ENCODE measurements at regions not wholly inside any gene's neighbourhood (a gene's known extent, or its start where the extent isn't known, plus 50 kb on each side); places are given as distances from the start of the nearest gene placed in this dataset.

- no peak for DNase-seq (ENCODE audit: low read depth, low spot score)
Observed at GRCh38 chr1:213724640-213725536, 262.9 kb upstream of the PROX1 start.

- no peak for DNase-seq (ENCODE audit: low read depth, low spot score)
Observed at GRCh38 chr1:213727853-213728592, 259.8 kb upstream of the PROX1 start.

- no peak for DNase-seq (ENCODE audit: low read depth, low spot score)
Observed at GRCh38 chr1:213728593-213729536, 258.9 kb upstream of the PROX1 start.

- DNase-seq (ENCODE audit: low read depth, low spot score), result no peak
Observed at GRCh38 chr1:213733705-213734104, 254.1 kb upstream of the PROX1 start.

- no peak for DNase-seq (ENCODE audit: low read depth, low spot score)
Observed at GRCh38 chr1:213737398-213738035, 250.3 kb upstream of the PROX1 start.

- DNase-seq (ENCODE audit: low read depth, low spot score), result no peak
Observed at GRCh38 chr1:213738658-213739057, 249.1 kb upstream of the PROX1 start.

GRCh38 chr1:213742992-213743391 is 244.8 kb upstream of the PROX1 start:
- DNase-seq (ENCODE audit: low read depth, low spot score), result no peak

- DNase-seq (ENCODE audit: low read depth, low spot score), result no peak
Observed at GRCh38 chr1:213744780-213745179, 243.0 kb upstream of the PROX1 start.

- no peak for DNase-seq (ENCODE audit: low read depth, low spot score)
Observed at GRCh38 chr1:213745451-213745850, 242.3 kb upstream of the PROX1 start.

- no peak for DNase-seq (ENCODE audit: low read depth, low spot score)
Observed at GRCh38 chr1:213749558-213749957, 238.2 kb upstream of the PROX1 start.

GRCh38 chr1:213750231-213751063 is 237.3 kb upstream of the PROX1 start:
- no peak for DNase-seq (ENCODE audit: low read depth, low spot score)

GRCh38 chr1:213751064-213751397 is 236.7 kb upstream of the PROX1 start:
- no peak for DNase-seq (ENCODE audit: low read depth, low spot score)

- DNase-seq (ENCODE audit: low read depth, low spot score), result no peak
Observed at GRCh38 chr1:213759359-213760181, 228.2 kb upstream of the PROX1 start.

- DNase-seq (ENCODE audit: low read depth, low spot score), result peak; percentile 3
Observed at GRCh38 chr1:213761845-213762407, 225.8 kb upstream of the PROX1 start.

- DNase-seq (ENCODE audit: low read depth, low spot score), result no peak
Observed at GRCh38 chr1:213767683-213768082, 220.1 kb upstream of the PROX1 start.

- no peak for DNase-seq (ENCODE audit: low read depth, low spot score)
Observed at GRCh38 chr1:213772128-213773063, 215.4 kb upstream of the PROX1 start.

GRCh38 chr1:213773975-213774374 is 213.8 kb upstream of the PROX1 start:
- DNase-seq (ENCODE audit: low read depth, low spot score), result no peak

GRCh38 chr1:213776969-213777368 is 210.8 kb upstream of the PROX1 start:
- DNase-seq (ENCODE audit: low read depth, low spot score), result no peak

Data from activated naive CD8-positive, alpha-beta T cell treated with anti-CD3 and anti-CD28 coated beads, Interleukin-2, amount 50 U/mL, for 16 hours (primary cell).